ENCODE measurements at regions not wholly inside any gene's neighbourhood (a gene's known extent, or its start where the extent isn't known, plus 50 kb on each side); places are given as distances from the start of the nearest gene placed in this dataset.

DNA sequence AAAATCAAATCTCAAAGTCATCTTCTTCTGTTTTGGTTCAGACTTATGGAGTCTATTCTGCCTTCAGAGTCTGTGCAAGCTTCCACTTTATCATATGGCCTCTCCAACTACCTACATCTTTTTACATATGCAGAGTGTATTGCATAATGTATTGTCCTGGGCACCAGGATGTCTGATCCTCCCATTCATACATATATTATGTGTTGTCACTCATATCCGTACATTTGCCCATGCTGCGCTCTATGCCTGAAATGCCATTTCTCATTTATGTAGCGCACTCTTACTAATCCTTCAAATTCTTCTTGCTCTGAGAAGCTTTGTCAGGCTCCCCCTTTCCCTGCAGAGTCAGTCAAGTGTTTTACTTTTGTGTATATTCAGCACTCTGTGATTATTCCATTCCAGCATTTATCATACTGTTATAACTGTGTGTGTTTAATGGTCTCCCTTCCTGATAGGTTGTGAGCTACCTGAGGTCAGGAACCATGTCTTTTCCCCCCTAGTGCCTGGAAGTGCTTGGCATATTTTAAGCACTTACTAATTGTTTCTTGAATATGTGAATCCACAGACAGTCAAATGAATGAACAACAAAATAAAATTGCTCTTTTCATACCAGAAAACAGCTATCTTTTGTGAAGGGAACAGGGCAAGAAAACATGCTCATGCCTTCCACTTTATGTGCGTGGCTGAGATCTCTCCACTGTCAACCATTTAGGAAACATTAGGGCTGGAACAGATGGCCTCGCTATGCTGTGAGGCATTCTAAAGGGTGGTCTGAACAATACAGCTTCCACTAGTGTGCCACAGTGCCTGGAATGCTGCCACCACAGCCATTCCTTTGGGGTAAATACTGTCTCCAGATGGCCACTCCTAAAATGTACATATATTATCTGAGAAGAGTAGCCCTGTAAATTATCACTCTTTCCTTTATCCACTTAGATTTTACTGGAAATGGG is 81.8 kb downstream of the GLUD2 start:
- CTCF ChIA-PET: no interaction called here
- FAIRE-seq: no peak
- no peak overlapping the region for H3K4me2 ChIP-seq
- no peak for DNase-seq (ENCODE audit: low read depth in 1 of 2, low spot score in 1 of 2)
- H3K4me1 ChIP-seq: no peaks in the 10 kb centered on the region
- TF ChIP-seq, protein P1, sequence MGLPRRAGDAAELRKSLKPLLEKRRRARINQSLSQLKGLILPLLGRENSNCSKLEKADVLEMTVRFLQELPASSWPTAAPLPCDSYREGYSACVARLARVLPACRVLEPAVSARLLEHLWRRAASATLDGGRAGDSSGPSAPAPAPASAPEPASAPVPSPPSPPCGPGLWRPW (IDR thresholded peaks at IDR 0.05): no peak
- no peak for TF ChIP-seq POLR2AphosphoS2 (conservative IDR thresholded peaks at IDR 0.05; ENCODE audit: low read length)
- no peak for TF ChIP-seq FOSB (CRISPR knock-in tag; IDR thresholded peaks at IDR 0.05)
- TF ChIP-seq MYC (IDR thresholded peaks at IDR 0.05; ENCODE audit: borderline replicate concordance, low read length): no peak
- no peak for TF ChIP-seq CBX8 (IDR thresholded peaks at IDR 0.05)
- TF ChIP-seq HDAC2 (IDR thresholded peaks at IDR 0.05): no peak
- no peak for TF ChIP-seq NR3C1 (IDR thresholded peaks at IDR 0.05)
- TF ChIP-seq, protein P2, sequence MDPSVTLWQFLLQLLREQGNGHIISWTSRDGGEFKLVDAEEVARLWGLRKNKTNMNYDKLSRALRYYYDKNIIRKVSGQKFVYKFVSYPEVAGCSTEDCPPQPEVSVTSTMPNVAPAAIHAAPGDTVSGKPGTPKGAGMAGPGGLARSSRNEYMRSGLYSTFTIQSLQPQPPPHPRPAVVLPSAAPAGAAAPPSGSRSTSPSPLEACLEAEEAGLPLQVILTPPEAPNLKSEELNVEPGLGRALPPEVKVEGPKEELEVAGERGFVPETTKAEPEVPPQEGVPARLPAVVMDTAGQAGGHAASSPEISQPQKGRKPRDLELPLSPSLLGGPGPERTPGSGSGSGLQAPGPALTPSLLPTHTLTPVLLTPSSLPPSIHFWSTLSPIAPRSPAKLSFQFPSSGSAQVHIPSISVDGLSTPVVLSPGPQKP (IDR thresholded peaks at IDR 0.05; ENCODE audit: low read depth, low read length): no peak
- no peak for TF ChIP-seq POLR2A (IDR thresholded peaks at IDR 0.05; ENCODE audit: low read length)
- TF ChIP-seq CHD2 (IDR thresholded peaks at IDR 0.05; ENCODE audit: low read length, partially characterized antibody): no peak
- no peak for TF ChIP-seq BHLHE40 (IDR thresholded peaks at IDR 0.05; ENCODE audit: low read depth, low read length)
- no peak for TF ChIP-seq NPAS2 (CRISPR knock-in tag; IDR thresholded peaks at IDR 0.05; ENCODE audit: borderline replicate concordance)
- TF ChIP-seq RNF2 (IDR thresholded peaks at IDR 0.05; ENCODE audit: borderline replicate concordance, low read depth): no peak
- TF ChIP-seq, protein P3, sequence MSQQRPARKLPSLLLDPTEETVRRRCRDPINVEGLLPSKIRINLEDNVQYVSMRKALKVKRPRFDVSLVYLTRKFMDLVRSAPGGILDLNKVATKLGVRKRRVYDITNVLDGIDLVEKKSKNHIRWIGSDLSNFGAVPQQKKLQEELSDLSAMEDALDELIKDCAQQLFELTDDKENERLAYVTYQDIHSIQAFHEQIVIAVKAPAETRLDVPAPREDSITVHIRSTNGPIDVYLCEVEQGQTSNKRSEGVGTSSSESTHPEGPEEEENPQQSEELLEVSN (IDR thresholded peaks at IDR 0.05; ENCODE audit: borderline replicate concordance, low read depth): no peak
- TF ChIP-seq, protein P4, sequence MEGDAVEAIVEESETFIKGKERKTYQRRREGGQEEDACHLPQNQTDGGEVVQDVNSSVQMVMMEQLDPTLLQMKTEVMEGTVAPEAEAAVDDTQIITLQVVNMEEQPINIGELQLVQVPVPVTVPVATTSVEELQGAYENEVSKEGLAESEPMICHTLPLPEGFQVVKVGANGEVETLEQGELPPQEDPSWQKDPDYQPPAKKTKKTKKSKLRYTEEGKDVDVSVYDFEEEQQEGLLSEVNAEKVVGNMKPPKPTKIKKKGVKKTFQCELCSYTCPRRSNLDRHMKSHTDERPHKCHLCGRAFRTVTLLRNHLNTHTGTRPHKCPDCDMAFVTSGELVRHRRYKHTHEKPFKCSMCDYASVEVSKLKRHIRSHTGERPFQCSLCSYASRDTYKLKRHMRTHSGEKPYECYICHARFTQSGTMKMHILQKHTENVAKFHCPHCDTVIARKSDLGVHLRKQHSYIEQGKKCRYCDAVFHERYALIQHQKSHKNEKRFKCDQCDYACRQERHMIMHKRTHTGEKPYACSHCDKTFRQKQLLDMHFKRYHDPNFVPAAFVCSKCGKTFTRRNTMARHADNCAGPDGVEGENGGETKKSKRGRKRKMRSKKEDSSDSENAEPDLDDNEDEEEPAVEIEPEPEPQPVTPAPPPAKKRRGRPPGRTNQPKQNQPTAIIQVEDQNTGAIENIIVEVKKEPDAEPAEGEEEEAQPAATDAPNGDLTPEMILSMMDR (IDR thresholded peaks at IDR 0.05): no peak
- no peak for TF ChIP-seq FOXS1 (CRISPR knock-in tag; IDR thresholded peaks at IDR 0.05)
- TF ChIP-seq EHMT2 (IDR thresholded peaks at IDR 0.05; ENCODE audit: low read depth): no peak
- TF ChIP-seq NFE2L2 (conservative IDR thresholded peaks at IDR 0.05; ENCODE audit: low read length): no peak
- TF ChIP-seq RAD21 (conservative IDR thresholded peaks at IDR 0.05 in 1 of 2, IDR thresholded peaks at IDR 0.05 in 1 of 2): no peak
- TF ChIP-seq HOXB5 (CRISPR knock-in tag; IDR thresholded peaks at IDR 0.05): no peak
- POLR2A ChIA-PET: no interaction called here
- no peak overlapping the region for H3K4me3 ChIP-seq
- 52% methylated on average over 5 of the region's 5 CpGs for WGBS (ENCODE audit: missing lambda C conversion rate)
- H3K27ac ChIP-seq: no peak overlapping the region
- ATAC-seq: no peak
- H3K9me3 ChIP-seq: no peaks in the 10 kb centered on the region

DNA sequence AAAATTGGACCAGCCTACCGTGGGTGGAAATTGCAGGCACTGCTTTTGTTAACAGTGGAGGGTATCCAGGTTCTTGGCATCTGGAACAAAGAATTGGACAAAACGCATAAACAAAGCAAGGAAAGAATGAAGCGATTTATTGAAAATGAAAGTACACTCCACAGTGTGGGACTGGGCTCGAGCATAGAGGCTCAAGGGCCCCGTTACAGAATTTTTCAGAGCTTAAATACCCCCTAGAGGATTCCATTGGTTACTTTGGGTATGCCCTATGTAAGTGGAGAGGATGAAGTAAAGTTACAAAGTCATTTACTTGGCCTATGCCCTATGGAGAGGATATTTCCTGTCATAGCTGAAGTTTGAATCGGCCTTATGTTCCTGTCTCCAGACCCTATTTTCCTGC is 85.3 kb downstream of the GLUD2 start:
- H3K4me3 ChIP-seq: no peak overlapping the region
- FAIRE-seq: no peak
- no peak for TF ChIP-seq MAZ (IDR thresholded peaks at IDR 0.05; ENCODE audit: borderline replicate concordance, low read depth, low read length)
- no peak for TF ChIP-seq FOSB (CRISPR knock-in tag; IDR thresholded peaks at IDR 0.05)
- no peak for TF ChIP-seq CEBPB (IDR thresholded peaks at IDR 0.05)
- no peak for TF ChIP-seq CHD2 (IDR thresholded peaks at IDR 0.05; ENCODE audit: low read length, partially characterized antibody)
- TF ChIP-seq EP300 (IDR thresholded peaks at IDR 0.05): no peak
- TF ChIP-seq CBX8 (IDR thresholded peaks at IDR 0.05): no peak
- TF ChIP-seq ESRRA (IDR thresholded peaks at IDR 0.05; ENCODE audit: borderline replicate concordance, low read length): no peak
- TF ChIP-seq, protein P3 (IDR thresholded peaks at IDR 0.05; ENCODE audit: borderline replicate concordance, low read depth): no peak
- no peak for TF ChIP-seq KDM1A (IDR thresholded peaks at IDR 0.05; ENCODE audit: low read depth)
- no peak for TF ChIP-seq ZNF302 (CRISPR knock-in tag; IDR thresholded peaks at IDR 0.05)
- no peak for TF ChIP-seq BHLHE40 (IDR thresholded peaks at IDR 0.05; ENCODE audit: low read depth, low read length)
- POLR2A ChIA-PET: no interaction called here
- H3K4me2 ChIP-seq: no peak overlapping the region
- CTCF ChIA-PET: no interaction called here
- no peaks in the 10 kb centered on the region for H3K4me1 ChIP-seq
- 36% methylated on average over 6 of the region's 6 CpGs for WGBS (ENCODE audit: missing lambda C conversion rate)
- ATAC-seq: no peak
- H3K27ac ChIP-seq: no peak overlapping the region
- H3K9me3 ChIP-seq: no peaks in the 10 kb centered on the region
- DNase-seq (ENCODE audit: low read depth in 1 of 2, low spot score in 1 of 2): no peak
